Large intestine (tissue), 3 donors: ENCODE measurements at regions not wholly inside any gene's neighbourhood (a gene's known extent, or its start where the extent isn't known, plus 50 kb on each side); places are given as distances from the start of the nearest gene placed in this dataset.

Source experiments
- DNase-seq, 2 donors: peaks; one replicate each; pipeline versions ENCODE4 v3.0.0 to v3.0.0-alpha.2; 2013
- H3K27ac ChIP-seq: one replicate; pipeline ENCODE4 v1.5.1; 2013; ENCODE audit warnings: low read length
- H3K27me3 ChIP-seq: 2 replicates; pipeline ENCODE4 v1.6.1; 2013; ENCODE audit warnings: low read length; ENCODE audit not compliant: control insufficient read depth, insufficient read depth
- H3K36me3 ChIP-seq: 2 replicates; pipeline ENCODE4 v1.6.1; 2013; ENCODE audit warnings: low read length; ENCODE audit not compliant: control insufficient read depth, insufficient read depth
- H3K4me1 ChIP-seq: one replicate; pipeline ENCODE4 v1.6.1; 2013; ENCODE audit warnings: low read length; ENCODE audit not compliant: control insufficient read depth, insufficient read depth
- H3K4me3 ChIP-seq: one replicate; pipeline ENCODE4 v1.5.1; 2013; ENCODE audit warnings: low read length
- H3K9me3 ChIP-seq: one replicate; pipeline ENCODE4 v1.6.1; 2013; ENCODE audit warnings: mild to moderate bottlenecking, low read depth, low read length, moderate library complexity; ENCODE audit not compliant: control insufficient read depth
- WGBS: methylation state at CpG from one replicate; pipeline ENCODE4 v1.1.5; 2013; ENCODE audit warnings: low lambda C conversion rate; ENCODE audit not compliant: insufficient coverage; 5-methylcytosine and 5-hydroxymethylcytosine counted together

DNA sequence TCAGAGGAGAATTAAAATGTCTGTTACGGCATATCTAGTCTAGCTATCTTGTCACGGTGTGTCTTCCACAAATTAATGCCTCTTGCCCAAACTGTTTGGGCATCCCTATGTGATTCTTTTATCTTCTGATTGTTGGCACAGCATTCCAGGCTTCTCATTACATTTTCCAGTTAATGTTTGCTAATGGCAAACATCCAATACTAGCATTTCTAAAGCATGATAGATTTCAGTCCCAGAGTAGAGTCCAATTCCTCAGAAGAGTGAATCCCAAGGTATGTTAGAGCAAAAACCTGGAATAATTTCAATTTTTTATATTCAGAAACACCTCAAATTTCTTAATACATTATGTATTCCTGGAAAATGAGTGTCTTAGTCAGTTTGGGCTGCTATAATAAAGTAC lies 684.5 kb upstream of the SLITRK1 start:
- WGBS, result no CpG with 5 or more reads among the region's 2 CpGs
- Histone ChIP-seq H3K27ac (no peak overlapping the region), H3K9me3 (no peaks in the 10 kb centered on the region), H3K4me3 (no peak overlapping the region), H3K36me3 (no peaks in the 10 kb centered on the region), H3K27me3 (no peaks in the 10 kb centered on the region), H3K4me1 (no peaks in the 10 kb centered on the region)
- DNase-seq, result no peak

DNA sequence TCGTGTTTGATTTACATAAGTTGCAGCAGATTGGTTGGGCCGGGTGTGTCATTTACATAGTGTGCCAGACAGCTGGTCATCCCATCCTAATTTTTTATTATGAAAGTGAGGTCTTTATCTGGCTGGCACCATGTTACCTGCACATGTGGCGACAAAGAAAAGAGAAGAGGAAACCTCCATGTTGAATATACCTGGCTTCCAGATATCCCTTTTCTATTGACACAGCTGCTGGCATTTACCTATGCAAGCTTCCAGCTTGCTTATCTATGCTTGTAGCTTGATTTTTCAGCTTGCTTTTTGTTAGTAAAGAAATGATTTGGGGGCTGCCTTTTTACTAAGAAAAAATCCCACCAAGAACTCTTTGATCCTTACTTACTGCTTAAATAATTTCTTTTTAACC lies 681.3 kb upstream of the SLITRK1 start:
- no peaks in the 10 kb centered on the region for H3K4me1 ChIP-seq
- no peak overlapping the region for H3K4me3 ChIP-seq
- WGBS, result 80% methylated on average over 1 of the region's 3 CpGs
- H3K27me3 ChIP-seq, result no peaks in the 10 kb centered on the region
- H3K36me3 ChIP-seq, result no peaks in the 10 kb centered on the region
- no peak for DNase-seq
- no peaks in the 10 kb centered on the region for H3K9me3 ChIP-seq
- no peak overlapping the region for H3K27ac ChIP-seq

DNA sequence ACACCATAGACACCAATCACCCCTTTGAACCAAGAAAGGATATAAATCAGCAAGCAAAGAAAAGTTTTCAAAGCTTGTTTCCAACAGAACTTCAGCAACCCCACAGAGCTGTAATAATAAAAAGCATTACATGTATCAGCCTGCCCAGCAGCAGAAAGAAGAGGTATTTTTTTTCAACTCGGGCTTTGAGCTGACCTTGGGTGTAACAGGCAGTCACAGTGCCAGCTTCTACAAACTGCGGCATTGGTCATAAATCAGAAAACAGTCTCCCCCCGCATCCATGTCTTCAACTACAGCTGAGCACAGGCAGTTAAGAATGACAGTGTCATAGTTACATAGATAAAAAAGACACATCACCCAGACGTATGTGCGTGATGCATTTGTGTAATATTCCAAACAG lies 671.0 kb upstream of the SLITRK1 start:
- Histone ChIP-seq H3K4me1 (no peaks in the 10 kb centered on the region), H3K9me3 (no peaks in the 10 kb centered on the region), H3K36me3 (no peaks in the 10 kb centered on the region), H3K4me3 (no peak overlapping the region), H3K27ac (no peak overlapping the region), H3K27me3 (no peaks in the 10 kb centered on the region)
- no CpG with 5 or more reads among the region's 5 CpGs for WGBS
- no peak for DNase-seq

DNA sequence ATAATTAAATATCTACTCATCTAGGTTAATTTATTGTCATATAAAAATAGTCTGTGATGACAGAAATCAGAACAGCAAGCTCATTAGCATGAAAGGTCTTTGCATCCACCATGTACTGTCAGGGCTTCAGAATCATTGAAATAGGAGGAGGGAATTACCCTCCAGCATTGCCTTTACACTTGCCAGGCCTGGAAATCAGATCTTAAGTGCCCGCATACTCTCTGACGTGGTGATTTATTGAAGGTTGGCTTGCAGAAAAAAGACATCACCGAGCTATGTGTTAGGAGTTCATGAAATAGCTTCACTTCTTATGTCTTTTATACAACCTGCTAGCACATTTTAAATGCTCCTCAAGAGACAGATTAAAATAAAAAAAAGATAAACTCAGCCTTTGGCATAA lies 661.7 kb upstream of the SLITRK1 start:
- no peaks in the 10 kb centered on the region for H3K36me3 ChIP-seq
- no peak overlapping the region for H3K27ac ChIP-seq
- H3K27me3 ChIP-seq, result no peaks in the 10 kb centered on the region
- DNase-seq, result no peak
- H3K4me3 ChIP-seq, result no peak overlapping the region
- 100% methylated on average over 1 of the region's 3 CpGs for WGBS
- H3K4me1 ChIP-seq, result no peaks in the 10 kb centered on the region
- no peaks in the 10 kb centered on the region for H3K9me3 ChIP-seq

DNA sequence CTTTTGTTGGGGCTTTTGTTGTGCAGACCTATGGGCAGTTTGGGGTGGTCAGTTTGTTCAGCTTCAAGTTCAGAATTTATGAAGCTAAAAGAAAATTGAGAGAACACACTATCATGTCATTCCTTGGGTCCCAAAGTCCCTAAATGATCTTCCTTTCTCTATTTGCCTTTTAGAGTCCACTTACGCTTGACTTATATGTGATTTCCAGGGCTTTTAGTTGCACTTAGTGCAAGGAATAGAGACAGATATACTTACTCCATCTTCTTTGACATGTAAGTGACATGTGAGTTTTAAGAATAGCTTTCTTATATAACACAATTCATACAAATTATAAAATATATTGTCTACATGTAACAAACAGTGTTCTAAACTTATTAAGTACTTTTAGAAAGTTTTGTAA lies 660.1 kb upstream of the SLITRK1 start:
- H3K4me1 ChIP-seq, result no peaks in the 10 kb centered on the region
- no peak for DNase-seq
- H3K36me3 ChIP-seq, result no peaks in the 10 kb centered on the region
- no peak overlapping the region for H3K4me3 ChIP-seq
- H3K27me3 ChIP-seq, result no peaks in the 10 kb centered on the region
- H3K27ac ChIP-seq, result no peak overlapping the region
- no CpG with 5 or more reads among the region's 1 CpG for WGBS
- H3K9me3 ChIP-seq, result no peaks in the 10 kb centered on the region

DNA sequence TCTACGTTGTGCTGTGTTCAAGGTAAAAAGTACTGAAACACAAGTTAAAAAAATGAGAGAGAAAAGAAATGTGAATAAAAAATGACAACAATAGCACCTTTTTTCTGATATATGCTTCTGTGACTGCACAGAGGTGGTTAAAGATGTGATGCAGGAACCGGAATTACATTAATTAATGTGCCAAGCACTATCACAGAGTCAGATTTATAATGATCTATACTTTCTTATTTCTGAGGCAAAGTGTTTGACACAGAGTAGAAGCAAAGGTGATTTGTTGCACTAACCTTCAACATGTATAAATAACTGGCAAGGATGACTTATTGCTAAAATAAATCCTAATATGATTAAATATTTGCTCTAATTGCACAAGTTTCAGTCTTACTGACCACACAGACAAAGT lies 654.6 kb upstream of the SLITRK1 start:
- no peaks in the 10 kb centered on the region for H3K27me3 ChIP-seq
- DNase-seq, result no peak
- WGBS, result no CpG with 5 or more reads among the region's 2 CpGs

DNA sequence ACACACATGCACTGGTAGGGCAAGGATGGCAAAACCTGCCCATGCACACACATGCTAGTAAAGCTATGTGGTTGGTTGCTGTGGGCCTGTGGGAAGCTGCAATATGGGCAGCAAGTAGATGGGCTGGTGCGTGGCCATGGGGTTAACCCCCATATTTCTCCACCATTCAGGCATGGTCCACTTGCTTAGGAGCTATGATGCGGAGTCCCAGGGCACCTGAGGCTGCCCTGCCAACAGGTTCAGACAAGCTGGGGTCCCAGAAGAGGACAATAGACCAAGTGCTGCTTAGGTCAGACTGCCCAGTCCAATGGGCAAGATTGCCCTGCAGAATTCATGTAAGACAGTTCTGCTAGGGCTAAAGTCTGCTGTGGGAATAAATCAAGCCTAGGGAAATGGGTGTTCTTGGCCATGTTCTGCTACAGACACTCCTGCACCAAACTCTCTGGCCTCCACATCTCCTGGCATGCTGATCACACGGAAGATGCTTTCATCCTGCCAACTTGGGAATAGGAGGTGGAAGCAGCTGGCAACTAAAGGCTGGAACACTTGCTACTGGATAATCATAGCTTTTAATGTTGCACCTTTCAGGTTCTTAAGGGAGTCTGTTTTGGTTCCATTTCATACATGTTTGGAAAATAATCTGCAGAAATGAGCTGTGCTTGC lies 646.3 kb upstream of the SLITRK1 start:
- WGBS, result no CpG with 5 or more reads among the region's 3 CpGs
- H3K27ac ChIP-seq, result no peak overlapping the region
- DNase-seq, result no peak
- H3K4me1 ChIP-seq, result no peaks in the 10 kb centered on the region
- no peak overlapping the region for H3K4me3 ChIP-seq
- no peaks in the 10 kb centered on the region for H3K9me3 ChIP-seq
- H3K27me3 ChIP-seq, result no peaks in the 10 kb centered on the region
- H3K36me3 ChIP-seq, result no peaks in the 10 kb centered on the region

More for the DNA sequence above, 654.6 kb upstream of the SLITRK1 start:
- no peaks in the 10 kb centered on the region for H3K4me1 ChIP-seq
- no peak overlapping the region for H3K27ac ChIP-seq
- H3K4me3 ChIP-seq, result no peak overlapping the region
- no peaks in the 10 kb centered on the region for H3K36me3 ChIP-seq
- no peaks in the 10 kb centered on the region for H3K9me3 ChIP-seq

DNA sequence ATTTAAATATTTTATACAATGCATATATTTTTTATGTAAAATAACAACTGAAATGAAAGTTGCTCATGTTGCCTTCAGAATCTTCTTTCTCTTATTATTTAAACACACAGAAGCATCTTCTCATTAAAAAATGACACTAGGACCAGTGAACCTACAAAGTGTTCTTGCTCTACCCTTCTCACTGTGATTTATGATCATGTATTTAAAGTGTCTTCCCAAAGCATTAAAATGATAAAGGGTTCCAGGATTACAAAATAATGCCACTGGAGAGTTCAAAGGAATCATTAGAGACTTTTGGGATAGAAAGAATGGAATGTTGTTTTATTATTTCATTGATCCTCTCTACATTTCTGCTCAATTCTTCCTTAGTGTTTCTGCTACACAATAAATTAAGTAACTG lies 643.6 kb upstream of the SLITRK1 start:
- Histone ChIP-seq H3K27ac (no peak overlapping the region), H3K9me3 (no peaks in the 10 kb centered on the region), H3K4me1 (no peaks in the 10 kb centered on the region), H3K27me3 (no peaks in the 10 kb centered on the region), H3K36me3 (no peaks in the 10 kb centered on the region), H3K4me3 (no peak overlapping the region)
- DNase-seq, result no peak

DNA sequence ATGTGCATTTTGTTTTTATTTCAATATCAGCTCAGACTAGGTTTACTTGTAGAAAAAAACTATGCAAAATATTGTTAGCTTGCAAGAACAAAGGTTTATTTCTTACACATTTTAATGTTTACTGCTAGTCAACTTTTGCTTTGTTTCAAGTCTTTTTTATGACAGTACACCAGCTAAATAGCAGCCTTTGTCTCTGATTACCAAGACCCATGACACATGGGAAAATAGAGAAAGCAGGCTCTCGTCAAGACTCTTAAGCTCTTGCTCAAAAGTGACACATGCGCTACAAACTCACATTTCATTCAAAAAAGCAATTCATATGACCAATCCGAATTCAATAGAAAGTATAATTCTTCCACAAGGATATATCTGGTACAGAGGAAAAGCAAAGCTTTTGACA lies 642.3 kb upstream of the SLITRK1 start:
- H3K27me3 ChIP-seq, result no peaks in the 10 kb centered on the region
- H3K36me3 ChIP-seq, result no peaks in the 10 kb centered on the region
- no peak overlapping the region for H3K4me3 ChIP-seq
- no peak for DNase-seq
- H3K9me3 ChIP-seq, result no peaks in the 10 kb centered on the region
- no peak overlapping the region for H3K27ac ChIP-seq
- H3K4me1 ChIP-seq, result no peaks in the 10 kb centered on the region
- WGBS, result 100% methylated on average over 1 of the region's 3 CpGs

DNA sequence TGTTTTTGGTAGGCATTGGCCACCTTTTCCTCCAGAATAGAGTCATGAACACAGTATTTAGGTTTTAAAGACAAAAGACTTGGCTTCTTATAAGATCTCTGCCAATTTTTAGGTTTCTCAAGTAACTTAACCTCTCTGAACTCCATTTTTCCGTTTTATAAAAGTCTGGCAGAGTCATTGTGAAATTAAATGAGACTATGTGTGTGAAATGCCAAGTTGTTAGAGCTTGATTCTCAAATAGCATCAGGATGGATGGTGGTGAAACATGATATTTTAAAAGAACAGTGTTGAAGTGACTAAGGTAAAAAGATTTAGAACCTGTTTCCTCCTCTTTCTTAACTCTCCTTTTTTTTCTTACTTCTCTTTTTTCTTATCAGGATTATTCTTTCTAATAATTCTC lies 617.7 kb upstream of the SLITRK1 start:
- no CpG with 5 or more reads among the region's 1 CpG for WGBS
- Histone ChIP-seq H3K36me3 (no peaks in the 10 kb centered on the region), H3K27ac (no peak overlapping the region), H3K4me1 (no peaks in the 10 kb centered on the region), H3K4me3 (no peak overlapping the region), H3K27me3 (no peaks in the 10 kb centered on the region), H3K9me3 (no peaks in the 10 kb centered on the region)
- DNase-seq, result no peak

DNA sequence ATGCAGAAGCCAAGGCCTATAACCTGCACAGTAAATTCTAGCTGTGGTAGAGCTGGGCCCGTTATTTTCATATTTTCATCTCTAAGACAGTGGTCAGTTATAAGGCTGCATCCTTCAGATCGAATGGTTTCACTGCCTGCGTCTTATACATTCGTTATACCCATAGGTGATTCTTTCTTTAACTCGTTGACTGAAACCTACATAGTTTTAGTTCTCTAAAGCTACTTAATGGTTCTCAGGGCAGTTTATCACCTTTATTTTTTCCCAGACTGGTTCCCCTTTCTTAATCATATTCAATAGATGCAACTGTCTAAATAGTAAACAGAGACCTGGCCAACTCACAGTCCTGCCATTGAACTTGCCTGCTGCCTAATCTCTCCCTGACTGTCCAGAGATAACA lies 615.3 kb upstream of the SLITRK1 start:
- DNase-seq, result no peak
- Histone ChIP-seq H3K27me3 (no peaks in the 10 kb centered on the region), H3K9me3 (no peaks in the 10 kb centered on the region), H3K36me3 (no peaks in the 10 kb centered on the region), H3K27ac (no peak overlapping the region), H3K4me3 (no peak overlapping the region), H3K4me1 (no peaks in the 10 kb centered on the region)
- 100% methylated on average over 1 of the region's 5 CpGs for WGBS
